SU-DHL-6 (cell line): ENCODE measurements at regions not wholly inside any gene's neighbourhood (a gene's known extent, or its start where the extent isn't known, plus 50 kb on each side); places are given as distances from the start of the nearest gene placed in this dataset.

Experiments
- H2AFZ ChIP-seq: fragments of 200-600 bp; sonication (generic); 2 replicates; pipeline ENCODE4 v1.6.1; 2014; ENCODE audit warnings: low read depth, mild to moderate bottlenecking, moderate library complexity, mixed read lengths, antibody characterized with exemption, low read length; ENCODE audit not compliant: severe bottlenecking
- H3F3A ChIP-seq: fragments of 200-600 bp; shearing (Covaris generic); 2 replicates; pipeline ENCODE4 v1.6.0; 2016; ENCODE audit warnings: antibody characterized with exemption, mild to moderate bottlenecking; ENCODE audit not compliant: insufficient read depth
- H3K27ac ChIP-seq: fragments of 200-600 bp; sonication (generic); 2 replicates; pipeline ENCODE4 v1.5.1; 2016; ENCODE audit warnings: low read depth, mild to moderate bottlenecking, low read length, moderate library complexity, mixed read lengths
- H3K27me3 ChIP-seq: fragments of 200-600 bp; sonication (generic), shearing (Covaris generic); 2 replicates; pipeline ENCODE4 v1.6.0; 2014; ENCODE audit warnings: mild to moderate bottlenecking, low read length
- H3K36me3 ChIP-seq: fragments of 200-600 bp; sonication (generic); 2 replicates; pipeline ENCODE4 v1.6.1; 2014; ENCODE audit warnings: mild to moderate bottlenecking, low read length, mixed read lengths
- H3K4me2 ChIP-seq: fragments of 300-600, 200-600 bp; shearing (Covaris generic), sonication (generic); 2 replicates; pipeline ENCODE4 v1.6.0; 2014; ENCODE audit warnings: low read length, low read depth, mild to moderate bottlenecking; ENCODE audit not compliant: poor library complexity, severe bottlenecking
- H3K4me3 ChIP-seq: fragments of 200-600 bp; sonication (generic); 2 replicates; pipeline ENCODE4 v1.5.1; 2014; ENCODE audit warnings: antibody characterized with exemption, low read length, mild to moderate bottlenecking, mixed read lengths; ENCODE audit not compliant: insufficient read depth, poor library complexity, severe bottlenecking
- H3K79me2 ChIP-seq: fragments of 200-600 bp; sonication (generic); 2 replicates; pipeline ENCODE4 v1.6.1; 2014; ENCODE audit warnings: mild to moderate bottlenecking, low read length, moderate library complexity; ENCODE audit not compliant: insufficient read depth
- H3K9ac ChIP-seq: fragments of 200-600 bp; sonication (generic); 2 replicates; pipeline ENCODE4 v1.7.0; 2014; ENCODE audit warnings: mild to moderate bottlenecking, low read length
- H3K9me2 ChIP-seq: fragments of 200-600 bp; sonication (generic); replicated peaks from 2 replicates; pipeline ENCODE4 v1.6.1; 2014; ENCODE audit warnings: low read length; ENCODE audit not compliant: insufficient read depth
- H3K9me3 ChIP-seq: fragments of 200-600 bp; sonication (generic); 2 replicates; pipeline ENCODE4 v1.6.1; 2014; ENCODE audit warnings: low read length, mixed read lengths; ENCODE audit not compliant: insufficient read depth
- H4K20me1 ChIP-seq: fragments of 200-600 bp; sonication (generic); 2 replicates; pipeline ENCODE4 v1.6.1; 2014; ENCODE audit warnings: low read depth, mild to moderate bottlenecking, antibody characterized with exemption, low read length, moderate library complexity, mixed read lengths
- EZH2phosphoT487 ChIP-seq: fragments of 200-600 bp; sonication (generic), shearing (Covaris generic); conservative IDR thresholded peaks from 2 replicates; pipeline ENCODE4 v1.6.1; 2018; ENCODE audit warnings: mild to moderate bottlenecking, antibody characterized with exemption, low read length, moderate library complexity, mixed read lengths
- TF ChIP-seq, protein P1 (sequence below): fragments of 200-600 bp; sonication (generic); IDR thresholded peaks from one replicate; pipeline ENCODE4 v1.5.1; 2017; ENCODE audit warnings: antibody characterized with exemption, mild to moderate bottlenecking, low read length, moderate library complexity; ENCODE audit not compliant: insufficient read depth, poor library complexity, severe bottlenecking

DNA sequence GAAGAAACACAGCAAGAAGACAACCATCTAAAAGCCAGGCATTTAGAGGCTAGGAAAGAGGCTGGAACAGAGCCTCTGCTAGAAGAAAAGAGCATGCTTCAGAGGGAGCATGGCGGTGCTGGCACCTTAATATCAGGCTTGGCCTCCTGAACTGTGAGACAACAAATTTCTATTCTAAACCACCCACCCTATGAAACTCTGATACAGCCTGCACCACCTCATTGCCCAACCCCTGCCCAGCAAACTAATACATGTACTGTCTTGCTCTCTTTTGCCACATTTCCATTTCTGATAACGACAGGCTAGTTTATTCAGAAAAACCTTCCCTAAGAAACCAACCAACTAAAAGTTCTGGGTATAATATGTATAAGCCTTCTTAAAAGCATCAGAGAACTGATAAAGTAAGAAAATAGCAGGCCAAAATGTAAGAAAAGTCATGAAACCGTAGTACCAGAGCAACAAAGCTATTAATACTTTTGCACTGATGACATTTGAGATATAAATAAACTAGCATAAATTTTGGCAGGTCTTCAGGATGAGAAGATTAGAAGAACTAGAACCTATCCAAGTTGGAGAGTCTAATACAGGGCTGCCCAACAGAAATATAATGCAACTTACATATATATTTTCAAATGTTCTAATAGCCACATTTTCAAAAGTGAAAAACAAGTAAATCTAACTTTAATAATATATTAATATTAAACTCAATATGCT, 184.7 kb upstream of the HSF2 start:
- H3K4me2 ChIP-seq = no peak overlapping the region
- no peaks in the 10 kb centered on the region for H3K79me2 ChIP-seq
- H3K9me2 ChIP-seq = no peaks in the 10 kb centered on the region
- TF ChIP-seq, protein P1, sequence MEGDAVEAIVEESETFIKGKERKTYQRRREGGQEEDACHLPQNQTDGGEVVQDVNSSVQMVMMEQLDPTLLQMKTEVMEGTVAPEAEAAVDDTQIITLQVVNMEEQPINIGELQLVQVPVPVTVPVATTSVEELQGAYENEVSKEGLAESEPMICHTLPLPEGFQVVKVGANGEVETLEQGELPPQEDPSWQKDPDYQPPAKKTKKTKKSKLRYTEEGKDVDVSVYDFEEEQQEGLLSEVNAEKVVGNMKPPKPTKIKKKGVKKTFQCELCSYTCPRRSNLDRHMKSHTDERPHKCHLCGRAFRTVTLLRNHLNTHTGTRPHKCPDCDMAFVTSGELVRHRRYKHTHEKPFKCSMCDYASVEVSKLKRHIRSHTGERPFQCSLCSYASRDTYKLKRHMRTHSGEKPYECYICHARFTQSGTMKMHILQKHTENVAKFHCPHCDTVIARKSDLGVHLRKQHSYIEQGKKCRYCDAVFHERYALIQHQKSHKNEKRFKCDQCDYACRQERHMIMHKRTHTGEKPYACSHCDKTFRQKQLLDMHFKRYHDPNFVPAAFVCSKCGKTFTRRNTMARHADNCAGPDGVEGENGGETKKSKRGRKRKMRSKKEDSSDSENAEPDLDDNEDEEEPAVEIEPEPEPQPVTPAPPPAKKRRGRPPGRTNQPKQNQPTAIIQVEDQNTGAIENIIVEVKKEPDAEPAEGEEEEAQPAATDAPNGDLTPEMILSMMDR = no peak
- TF ChIP-seq EZH2phosphoT487 = no peak
- no peaks in the 10 kb centered on the region for H3K27me3 ChIP-seq
- H4K20me1 ChIP-seq = no peaks in the 10 kb centered on the region
- no peaks in the 10 kb centered on the region for H3K9me3 ChIP-seq
- H3K4me3 ChIP-seq = no peak overlapping the region
- no peak overlapping the region for H2AFZ ChIP-seq
- H3F3A ChIP-seq = no peaks in the 10 kb centered on the region
- no peak overlapping the region for H3K27ac ChIP-seq
- no peak overlapping the region for H3K9ac ChIP-seq
- no peaks in the 10 kb centered on the region for H3K36me3 ChIP-seq

DNA sequence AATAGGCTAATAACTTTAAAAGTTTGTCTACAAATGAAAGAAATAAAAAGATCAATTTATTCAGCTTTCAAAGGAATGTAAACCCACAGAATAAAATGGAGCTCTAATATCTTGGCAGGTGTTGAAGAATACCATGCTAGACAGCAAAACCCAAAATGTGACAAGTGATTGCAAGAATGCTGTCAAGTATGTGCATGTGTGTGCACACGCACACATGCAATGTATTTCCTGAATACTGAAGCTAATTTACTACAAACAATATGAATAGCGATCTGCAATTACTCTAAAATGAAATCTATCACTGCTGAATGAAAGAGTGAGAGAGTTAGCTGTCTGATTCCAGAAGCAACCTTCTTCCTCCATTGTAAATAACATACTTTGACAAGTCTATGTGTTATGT, 179.2 kb upstream of the HSF2 start:
- Histone ChIP-seq H3K79me2 (no peaks in the 10 kb centered on the region), H2AFZ (no peak overlapping the region), H3K4me3 (no peak overlapping the region), H3K9ac (no peak overlapping the region), H3K9me2 (no peaks in the 10 kb centered on the region), H4K20me1 (no peaks in the 10 kb centered on the region), H3K4me2 (no peak overlapping the region), H3K27me3 (no peaks in the 10 kb centered on the region), H3K36me3 (no peaks in the 10 kb centered on the region), H3K9me3 (no peaks in the 10 kb centered on the region), H3K27ac (no peak overlapping the region), H3F3A (no peaks in the 10 kb centered on the region)
- no peak for TF ChIP-seq EZH2phosphoT487
- TF ChIP-seq, protein P1 = no peak

GRCh38 chr6:122222761-122223160, 176.7 kb upstream of the HSF2 start:
- TF ChIP-seq, protein P1 = no peak
- no peak for TF ChIP-seq EZH2phosphoT487
- H3K79me2 ChIP-seq = no peaks in the 10 kb centered on the region
- no peaks in the 10 kb centered on the region for H3K27me3 ChIP-seq
- H3F3A ChIP-seq = no peaks in the 10 kb centered on the region
- no peak overlapping the region for H3K9ac ChIP-seq
- no peaks in the 10 kb centered on the region for H3K9me3 ChIP-seq
- H3K36me3 ChIP-seq = no peaks in the 10 kb centered on the region
- no peaks in the 10 kb centered on the region for H3K9me2 ChIP-seq
- H3K4me2 ChIP-seq = no peak overlapping the region
- H3K4me3 ChIP-seq = no peak overlapping the region
- H4K20me1 ChIP-seq = no peaks in the 10 kb centered on the region
- no peak overlapping the region for H3K27ac ChIP-seq
- no peak overlapping the region for H2AFZ ChIP-seq
